HG03135 (cell line): ENCODE measurements at regions not wholly inside any gene's neighbourhood (a gene's known extent, or its start where the extent isn't known, plus 50 kb on each side); places are given as distances from the start of the nearest gene placed in this dataset.

Source experiments
- ATAC-seq: cut with Tn5 transposase; IDR thresholded peaks from one replicate; pipeline ENCODE4 v1.9.1; 2021; ENCODE audit warnings: mild to moderate bottlenecking, moderate library complexity; ENCODE audit not compliant: unreplicated experiment

DNA sequence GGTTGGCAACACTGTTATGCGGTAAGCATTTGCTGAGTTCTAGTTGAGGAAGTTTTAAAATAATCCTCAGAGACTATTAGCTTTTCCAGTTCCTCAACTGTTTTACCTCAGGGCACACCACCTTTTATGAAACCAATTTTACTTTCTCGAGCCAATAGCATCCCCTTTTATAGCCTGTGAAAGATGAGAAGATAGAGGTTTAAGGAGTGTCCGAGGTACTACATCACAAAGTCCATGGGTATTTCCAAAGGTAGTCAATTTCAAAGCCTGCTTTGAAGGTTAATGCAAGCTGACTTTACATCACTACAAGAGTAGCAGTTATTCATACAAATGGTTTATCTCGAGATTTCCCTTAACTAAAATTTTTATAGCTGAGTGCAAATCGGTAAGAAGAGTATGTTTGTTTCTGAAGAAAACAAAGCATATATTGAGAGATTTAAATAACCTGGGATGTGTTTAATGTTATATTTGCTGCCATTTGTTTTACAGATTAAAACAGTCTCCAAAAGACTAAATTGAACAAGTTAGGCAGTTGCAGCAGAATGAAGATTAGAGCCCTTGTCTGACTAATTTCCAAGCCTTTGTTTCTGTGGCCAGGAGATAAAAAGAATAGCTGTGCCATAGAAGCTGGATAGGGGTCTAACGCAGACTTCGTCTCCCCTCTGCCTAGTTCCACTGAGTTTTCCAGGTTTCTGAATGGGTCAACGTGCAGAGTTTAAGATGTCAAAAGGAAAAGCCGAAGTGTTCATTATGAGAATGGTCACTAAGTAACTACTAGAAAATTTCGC, 74.7 kb upstream of the TRPC4 start:
- ATAC-seq: no peak

GRCh38 chr13:37942929-37943328, 73.4 kb upstream of the TRPC4 start:
- no peak for ATAC-seq

DNA sequence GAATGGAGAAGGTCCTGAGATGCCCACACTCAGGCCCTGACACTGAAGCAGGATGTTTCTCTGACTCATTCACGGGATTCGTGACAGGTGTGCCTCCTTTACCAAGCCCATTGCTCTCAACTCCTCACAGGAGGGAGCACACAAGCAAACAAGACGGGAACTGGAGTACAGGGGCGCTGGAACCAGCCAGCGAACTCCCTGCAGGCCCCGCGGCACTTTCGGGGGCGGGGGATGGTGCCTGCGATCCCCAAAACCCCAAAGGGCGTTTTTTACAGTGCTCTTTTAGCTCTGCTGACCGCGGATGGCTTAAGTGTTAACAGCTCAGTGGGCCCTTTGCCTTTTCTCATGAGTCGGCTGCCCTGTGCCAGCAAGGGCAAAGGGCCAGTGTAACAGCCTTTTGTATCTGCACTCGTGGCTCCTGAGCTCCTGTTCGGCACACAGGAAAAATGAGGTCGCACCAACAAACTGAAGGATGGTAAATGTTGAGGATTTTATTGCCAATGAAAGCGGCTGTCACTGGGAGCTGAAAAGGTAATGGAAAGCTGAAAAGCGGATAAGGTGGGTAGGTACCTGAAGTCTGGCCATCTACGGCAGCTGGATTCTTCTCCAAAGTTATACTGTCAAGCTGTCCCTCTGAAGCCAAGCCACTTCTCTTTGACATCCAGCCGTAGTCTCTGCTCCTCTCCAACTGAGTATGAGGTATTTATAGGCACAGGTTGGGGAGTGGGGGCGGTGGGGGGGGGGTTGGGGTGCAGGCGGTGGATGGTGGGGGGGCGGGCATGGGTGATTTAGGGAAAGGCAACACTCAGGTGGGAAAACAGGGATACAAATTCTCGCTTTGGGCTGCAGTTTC, 65.0 kb upstream of the TRPC4 start:
- ATAC-seq: no peak

GRCh38 chr13:37929308-37929707, 59.7 kb upstream of the TRPC4 start:
- no peak for ATAC-seq

- no peak for ATAC-seq
Observed at GRCh38 chr13:37927561-37927960, 58.0 kb upstream of the TRPC4 start.

GRCh38 chr13:37925878-37926473, 56.4 kb upstream of the TRPC4 start:
- no peak for ATAC-seq

GRCh38 chr13:37923236-37923635, 53.7 kb upstream of the TRPC4 start:
- ATAC-seq: no peak

DNA sequence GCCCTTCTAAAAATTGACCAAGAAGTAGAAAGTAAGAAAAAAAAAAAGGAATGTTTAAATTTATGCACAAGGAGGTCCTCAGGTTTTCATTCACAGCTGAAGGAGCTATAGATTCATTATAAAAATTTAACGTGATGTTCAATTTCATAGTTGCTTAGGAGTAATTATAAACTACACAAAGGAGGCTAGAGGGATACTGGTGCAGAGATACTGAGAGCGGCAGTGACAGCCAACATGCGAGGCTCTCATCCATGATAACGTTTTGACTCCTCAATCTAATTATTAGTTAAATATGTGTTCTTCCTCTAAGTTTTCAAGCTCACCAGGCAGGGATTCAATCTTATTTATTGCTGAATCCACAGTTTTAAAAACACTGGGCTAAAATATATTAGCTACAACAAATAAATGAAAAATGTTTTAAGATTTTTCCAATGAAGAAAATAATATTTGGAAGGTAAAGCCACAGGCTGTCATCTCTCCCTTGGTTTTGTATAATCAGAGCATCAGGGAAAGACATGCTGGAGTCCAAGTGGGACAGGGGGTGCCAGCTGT, 49.8 kb upstream of the TRPC4 start:
- ATAC-seq: no peak
